Ovary (tissue), 3 donors: ENCODE measurements at regions not wholly inside any gene's neighbourhood (a gene's known extent, or its start where the extent isn't known, plus 50 kb on each side); places are given as distances from the start of the nearest gene placed in this dataset.

ENCODE experiments used
- CTCF ChIP-seq, 3 donors: fragments of 450-650 bp in 2 of 3; fragments of 200-600 bp in 1 of 3; IDR thresholded peaks; one replicate each; pipeline versions ENCODE4 v1.5.1 to v1.8.0; 2016 to 2022; ENCODE audit warnings: antibody characterized with exemption in 3 of 3, mild to moderate bottlenecking in 1 of 3
- POLR2A ChIP-seq: fragments of 450-650 bp; IDR thresholded peaks from one replicate; pipeline ENCODE4 v1.6.1; 2017; ENCODE audit warnings: antibody characterized with exemption, mild to moderate bottlenecking, moderate library complexity
- donor health status: DM: no; HTN: no; CAD: no.

- TF ChIP-seq CTCF (IDR thresholded peaks at IDR 0.05) (no peak), POLR2A (no peak)
Measured at GRCh38 chr9:73892335-73892734, 604.8 kb upstream of the RORB start.
